Pancreas (tissue), 10 donors: ENCODE measurements at regions not wholly inside any gene's neighbourhood (a gene's known extent, or its start where the extent isn't known, plus 50 kb on each side); places are given as distances from the start of the nearest gene placed in this dataset.

Experiments
- ATAC-seq, 4 donors: fragments of 200-7000 bp; cut with Tn5 transposase; one replicate each; pipeline versions ENCODE4 v1.8.0 to v1.9.1; 2020; ENCODE audit warnings: mild to moderate bottlenecking in 4 of 4, moderate library complexity in 4 of 4
- DNase-seq, 6 donors: peaks; one replicate each; pipeline ENCODE4 v3.0.0-alpha.2; 2020
- FAIRE-seq: peaks from 2 replicates; lab custom pipeline; 2012; peaks lifted over from hg19 to GRCh38; lab: Jason Lieb, UNC
- H3K27ac ChIP-seq, 4 donors: fragments of 200-600 bp; sonication (generic); 1 replicate in 3 of 4; 2 replicates in 1 of 4; pipeline versions ENCODE4 v1.5.0 to v1.8.0; 2020
- H3K27me3 ChIP-seq, 4 donors: fragments of 200-600 bp; one replicate each; pipeline ENCODE4 v1.8.0; 2021
- H3K36me3 ChIP-seq, 3 donors: fragments of 200-600 bp; sonication (generic) in 1 of 3; one replicate each; pipeline versions ENCODE4 v1.5.0 to v1.8.0; 2020 to 2021
- H3K4me1 ChIP-seq, 3 donors: fragments of 200-600 bp; one replicate each; pipeline ENCODE4 v1.8.0; 2021
- H3K4me3 ChIP-seq, 4 donors: fragments of 200-600 bp; sonication (generic) in 2 of 4; one replicate each; pipeline versions ENCODE4 v1.5.0 to v1.8.0; 2020 to 2021
- H3K9me3 ChIP-seq, 4 donors: fragments of 200-600 bp; one replicate each; pipeline ENCODE4 v1.8.0; 2021
- WGBS, 2 donors: extraction: QIAGEN DNeasy Blood & Tissue Kit; methylation state at CpG; one replicate each; pipeline ENCODE4 v1.1.7; 2013; 5-methylcytosine and 5-hydroxymethylcytosine counted together
- intact Hi-C, 3 donors: fragments of 100-400 bp; cut with DNase I; formaldehyde crosslinking; loops; one replicate each; pipeline versions ENCODE4 v1.11.1 to v1.14.2; 2022
- TF ChIP-seq, protein P1 (sequence below), 4 donors: fragments of 200-600 bp; sonication (generic) in 3 of 4; IDR thresholded peaks; one replicate each; pipeline versions ENCODE4 v1.5.0 to v1.8.0; 2021; ENCODE audit warnings: antibody characterized with exemption in 4 of 4
- donor health status: healthy with polysubstance abuse.
- donor health status: DM: no; HTN: no; CAD: no; lungs with moderate emphysema.
- donor health status: DM: no; HTN: no; CAD: no.
- donor health status: control.
- donor health status: control.
- donor health status: Bipolar disorder and iron deficiency.
- donor health status: DM: yes; HTN: yes; CAD: no.
- donor health status: DM: no; HTN: no; CAD: no.
- donor health status: DM: no; HTN: no; CAD: no.
- donor health status: DM: yes; HTN: yes; CAD: no.

DNA sequence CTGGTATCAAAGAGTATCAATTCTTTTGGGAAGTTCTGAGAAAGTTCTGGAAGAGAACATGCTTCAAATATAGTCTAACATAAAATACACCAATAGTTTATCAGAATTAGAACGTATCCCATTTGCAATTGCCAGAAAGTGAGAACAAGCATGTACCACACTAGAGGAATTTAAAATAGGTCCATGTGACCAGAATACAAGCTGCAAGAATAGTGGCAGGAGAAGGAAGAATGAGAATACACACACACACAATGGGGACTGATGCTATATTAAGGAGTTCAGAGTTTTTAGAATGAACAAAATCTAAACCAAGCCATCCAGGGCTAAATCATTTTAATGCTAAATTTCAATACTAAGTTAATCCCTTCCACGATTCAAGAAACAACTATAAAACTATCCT lies 99.1 kb upstream of the TMEM168 start:
- Histone ChIP-seq H3K27me3 (no peaks in the 10 kb centered on the region), H3K9me3 (no peaks in the 10 kb centered on the region), H3K27ac (no peak overlapping the region), H3K4me3 (no peak overlapping the region), H3K36me3 (no peaks in the 10 kb centered on the region), H3K4me1 (no peaks in the 10 kb centered on the region)
- no peak for FAIRE-seq
- no peak for ATAC-seq
- no peak for DNase-seq
- TF ChIP-seq, protein P1, sequence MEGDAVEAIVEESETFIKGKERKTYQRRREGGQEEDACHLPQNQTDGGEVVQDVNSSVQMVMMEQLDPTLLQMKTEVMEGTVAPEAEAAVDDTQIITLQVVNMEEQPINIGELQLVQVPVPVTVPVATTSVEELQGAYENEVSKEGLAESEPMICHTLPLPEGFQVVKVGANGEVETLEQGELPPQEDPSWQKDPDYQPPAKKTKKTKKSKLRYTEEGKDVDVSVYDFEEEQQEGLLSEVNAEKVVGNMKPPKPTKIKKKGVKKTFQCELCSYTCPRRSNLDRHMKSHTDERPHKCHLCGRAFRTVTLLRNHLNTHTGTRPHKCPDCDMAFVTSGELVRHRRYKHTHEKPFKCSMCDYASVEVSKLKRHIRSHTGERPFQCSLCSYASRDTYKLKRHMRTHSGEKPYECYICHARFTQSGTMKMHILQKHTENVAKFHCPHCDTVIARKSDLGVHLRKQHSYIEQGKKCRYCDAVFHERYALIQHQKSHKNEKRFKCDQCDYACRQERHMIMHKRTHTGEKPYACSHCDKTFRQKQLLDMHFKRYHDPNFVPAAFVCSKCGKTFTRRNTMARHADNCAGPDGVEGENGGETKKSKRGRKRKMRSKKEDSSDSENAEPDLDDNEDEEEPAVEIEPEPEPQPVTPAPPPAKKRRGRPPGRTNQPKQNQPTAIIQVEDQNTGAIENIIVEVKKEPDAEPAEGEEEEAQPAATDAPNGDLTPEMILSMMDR (IDR thresholded peaks at IDR 0.05): no peak
- intact Hi-C loops: no loop called here
- 85% methylated on average over 2 of the region's 2 CpGs for WGBS, 2 donors

DNA sequence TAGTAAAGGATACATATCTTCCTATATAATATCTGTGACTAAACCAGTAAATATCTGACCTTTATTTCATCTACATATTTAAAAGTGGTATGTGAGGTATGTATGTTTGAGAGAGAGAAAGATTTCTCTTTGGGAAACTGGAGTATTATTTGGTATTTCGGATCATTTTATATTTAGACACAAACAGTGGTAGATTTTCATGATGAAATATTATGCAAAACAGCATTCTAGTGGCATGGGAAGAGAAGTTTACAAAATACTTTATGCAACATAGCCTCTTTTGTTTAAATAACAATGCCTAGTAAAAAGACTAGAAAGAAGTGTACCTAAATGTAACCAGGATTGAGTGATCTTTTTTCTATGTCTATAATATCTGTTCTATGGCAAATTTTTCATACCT lies 98.6 kb upstream of the TMEM168 start:
- no peaks in the 10 kb centered on the region for H3K27me3 ChIP-seq
- WGBS, 2 donors: 97 to 98% methylated on average over 1 of the region's 1 CpG

DNA sequence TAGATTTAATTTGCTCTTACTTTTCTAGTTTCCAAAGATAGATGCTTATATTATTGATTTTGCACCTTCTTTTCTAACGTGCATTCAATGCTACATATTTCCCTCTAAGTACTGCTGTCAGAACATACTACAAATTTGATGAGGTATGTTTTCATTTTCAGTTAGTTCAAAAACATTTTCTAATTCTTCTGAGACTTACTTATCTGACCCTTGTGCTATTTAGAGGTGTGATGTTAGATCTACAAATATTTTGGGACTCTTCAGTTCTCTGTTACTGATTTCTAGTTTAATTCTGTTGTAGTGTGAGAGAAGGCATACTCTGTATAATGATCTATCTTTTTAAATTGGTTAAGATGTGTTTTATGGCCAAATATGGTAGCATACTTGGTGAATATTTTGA lies 97.8 kb upstream of the TMEM168 start:
- Histone ChIP-seq H3K4me1 (no peaks in the 10 kb centered on the region), H3K27me3 (no peaks in the 10 kb centered on the region), H3K36me3 (no peaks in the 10 kb centered on the region), H3K27ac (no peak overlapping the region), H3K4me3 (no peak overlapping the region), H3K9me3 (no peaks in the 10 kb centered on the region)
- no peak for DNase-seq
- 76 to 86% methylated on average over 1 of the region's 1 CpG for WGBS, 2 donors
- no peak for ATAC-seq
- TF ChIP-seq, protein P1 (IDR thresholded peaks at IDR 0.05): no peak
- intact Hi-C loops: no loop called here
- no peak for FAIRE-seq

More for the DNA sequence above, 98.6 kb upstream of the TMEM168 start:
- H3K27ac ChIP-seq: no peak overlapping the region
- FAIRE-seq (no peak), ATAC-seq (no peak), DNase-seq (no peak)
- no peaks in the 10 kb centered on the region for H3K9me3 ChIP-seq
- no peaks in the 10 kb centered on the region for H3K36me3 ChIP-seq
- TF ChIP-seq, protein P1 (IDR thresholded peaks at IDR 0.05): no peak
- no peaks in the 10 kb centered on the region for H3K4me1 ChIP-seq
- no peak overlapping the region for H3K4me3 ChIP-seq
- intact Hi-C loops: no loop called here

DNA sequence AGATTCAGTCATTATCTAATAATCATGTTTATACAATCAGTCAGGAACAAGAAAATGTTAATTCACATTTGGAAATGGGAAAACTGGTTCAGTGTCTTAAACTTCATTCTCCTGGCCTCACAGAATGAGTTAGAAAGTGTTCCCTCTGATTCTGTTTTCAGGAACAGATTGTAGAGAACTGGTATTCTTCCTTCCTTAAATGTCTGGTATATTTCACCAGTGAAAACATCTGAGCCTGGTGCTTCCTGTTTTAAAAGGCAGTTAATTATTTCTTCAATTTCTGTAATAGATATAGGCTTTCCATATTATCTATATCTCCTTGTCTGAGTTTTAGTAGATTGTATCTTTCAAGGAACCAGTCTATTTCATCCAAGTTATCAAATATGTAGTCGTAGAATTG lies 97.1 kb upstream of the TMEM168 start:
- DNase-seq (no peak), ATAC-seq (no peak), FAIRE-seq (no peak)
- H3K4me1 ChIP-seq: no peaks in the 10 kb centered on the region
- 94 to 100% methylated on average over 1 of the region's 1 CpG for WGBS, 2 donors
- TF ChIP-seq, protein P1 (IDR thresholded peaks at IDR 0.05): no peak
- no peaks in the 10 kb centered on the region for H3K27me3 ChIP-seq
- intact Hi-C loops: no loop called here
- H3K4me3 ChIP-seq: no peak overlapping the region
- no peaks in the 10 kb centered on the region for H3K9me3 ChIP-seq
- H3K27ac ChIP-seq: no peak overlapping the region
- no peaks in the 10 kb centered on the region for H3K36me3 ChIP-seq

DNA sequence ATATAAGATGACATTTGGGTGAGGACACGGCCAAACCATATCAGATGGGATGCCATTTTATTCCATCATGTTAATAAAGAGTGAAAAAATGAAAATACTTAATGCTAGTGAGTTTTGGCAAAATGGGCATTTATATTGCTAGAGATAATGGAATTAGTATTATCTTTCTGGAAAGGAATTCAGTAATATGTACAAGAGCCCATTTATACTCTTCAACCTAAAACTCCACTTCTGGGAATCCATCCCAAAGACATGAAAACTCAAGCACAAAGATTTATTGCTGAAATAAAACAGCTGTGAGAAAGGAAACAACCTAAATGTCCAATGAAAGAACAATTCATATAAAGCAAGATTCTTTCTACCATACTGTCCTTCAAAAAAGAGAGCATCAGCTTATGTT lies 96.0 kb upstream of the TMEM168 start:
- no peak for DNase-seq
- no peak for FAIRE-seq
- Histone ChIP-seq H3K27me3 (no peaks in the 10 kb centered on the region), H3K4me1 (no peaks in the 10 kb centered on the region), H3K4me3 (no peak overlapping the region), H3K36me3 (no peaks in the 10 kb centered on the region), H3K9me3 (no peaks in the 10 kb centered on the region), H3K27ac (no peak overlapping the region)
- 93 to 98% methylated on average over 1 of the region's 1 CpG for WGBS, 2 donors
- no peak for ATAC-seq
- TF ChIP-seq, protein P1 (IDR thresholded peaks at IDR 0.05): no peak
- intact Hi-C loops: no loop called here
